Suprapubic skin (tissue), 4 donors: ENCODE measurements at regions not wholly inside any gene's neighbourhood (a gene's known extent, or its start where the extent isn't known, plus 50 kb on each side); places are given as distances from the start of the nearest gene placed in this dataset.

Experiments
- DNase-seq, 2 donors: peaks; one replicate each; pipeline ENCODE4 v3.0.0-alpha.2; 2019; ENCODE audit warnings: low spot score in 2 of 2
- H3K27ac ChIP-seq: fragments of 200-600 bp; sonication (generic); one replicate; pipeline ENCODE4 v1.5.1; 2019
- H3K27me3 ChIP-seq: fragments of 200-600 bp; sonication (generic); one replicate; pipeline ENCODE4 v1.5.1; 2019
- H3K36me3 ChIP-seq: fragments of 200-600 bp; sonication (generic); one replicate; pipeline ENCODE4 v1.5.1; 2019
- H3K4me1 ChIP-seq: fragments of 200-600 bp; sonication (generic); one replicate; pipeline ENCODE4 v1.5.1; 2019
- H3K4me3 ChIP-seq: fragments of 200-600 bp; sonication (generic); one replicate; pipeline ENCODE4 v1.5.1; 2019; ENCODE audit warnings: mild to moderate bottlenecking
- H3K9me3 ChIP-seq: fragments of 200-600 bp; sonication (generic); one replicate; pipeline ENCODE4 v1.5.1; 2019
- CTCF ChIP-seq, 2 donors: fragments of 200-600 bp in 1 of 2; fragments of 450-650 bp in 1 of 2; sonication (generic) in 1 of 2; IDR thresholded peaks; one replicate each; pipeline ENCODE4 v1.5.1; 2016 to 2019; ENCODE audit warnings: antibody characterized with exemption in 2 of 2, mild to moderate bottlenecking in 1 of 2, moderate library complexity in 1 of 2
- EP300 ChIP-seq: sonication (generic); formaldehyde crosslinking; IDR thresholded peaks from one replicate; pipeline ENCODE4 v1.6.1; 2017; ENCODE audit warnings: antibody characterized with exemption
- POLR2A ChIP-seq, 2 donors: fragments of 450-650 bp; IDR thresholded peaks; one replicate each; pipeline ENCODE4 v1.6.1; 2017; ENCODE audit warnings: antibody characterized with exemption in 2 of 2, mild to moderate bottlenecking in 2 of 2, moderate library complexity in 2 of 2
- POLR2AphosphoS5 ChIP-seq, 3 donors: sonication (generic); formaldehyde crosslinking; IDR thresholded peaks; one replicate each; pipeline ENCODE4 v1.6.1; 2017; ENCODE audit warnings: antibody characterized with exemption in 3 of 3
- WGBS: methylation state at CpG from one replicate; pipeline ENCODE4 v1.1.5; 2018; 5-methylcytosine and 5-hydroxymethylcytosine counted together

GRCh38 chr7:54338319-54338718, 203.9 kb upstream of the VSTM2A start:
- no peaks in the 10 kb centered on the region for H3K4me1 ChIP-seq

GRCh38 chr7:54339073-54339472, 203.1 kb upstream of the VSTM2A start:
- Histone ChIP-seq H3K36me3 (no peaks in the 10 kb centered on the region), H3K27ac (no peak overlapping the region), H3K9me3 (no peaks in the 10 kb centered on the region), H3K27me3 (no peaks in the 10 kb centered on the region), H3K4me3 (no peak overlapping the region), H3K4me1 (no peaks in the 10 kb centered on the region)
- DNase-seq: no peak
- WGBS: 60% methylated on average over 4 of the region's 4 CpGs
- TF ChIP-seq EP300: no peak
- no peak for TF ChIP-seq CTCF (IDR thresholded peaks at IDR 0.05)
- no peak for TF ChIP-seq POLR2A (IDR thresholded peaks at IDR 0.05)
- TF ChIP-seq POLR2AphosphoS5 (IDR thresholded peaks at IDR 0.05): no peak

More at GRCh38 chr7:54338319-54338718, 203.9 kb upstream of the VSTM2A start:
- H3K27ac ChIP-seq: no peak overlapping the region
- TF ChIP-seq CTCF (IDR thresholded peaks at IDR 0.05) (no peak), POLR2AphosphoS5 (IDR thresholded peaks at IDR 0.05) (no peak), POLR2A (IDR thresholded peaks at IDR 0.05) (no peak), EP300 (no peak)
- H3K36me3 ChIP-seq: no peaks in the 10 kb centered on the region
- H3K4me3 ChIP-seq: no peak overlapping the region
- no peaks in the 10 kb centered on the region for H3K27me3 ChIP-seq
- WGBS: 61% methylated on average over 3 of the region's 3 CpGs
- H3K9me3 ChIP-seq: no peaks in the 10 kb centered on the region
- DNase-seq: no peak

GRCh38 chr7:54342458-54342857, 199.7 kb upstream of the VSTM2A start:
- Histone ChIP-seq H3K9me3 (no peaks in the 10 kb centered on the region), H3K4me3 (no peak overlapping the region), H3K27me3 (no peaks in the 10 kb centered on the region), H3K36me3 (no peaks in the 10 kb centered on the region), H3K27ac (no peak overlapping the region), H3K4me1 (no peaks in the 10 kb centered on the region)
- DNase-seq: no peak
- TF ChIP-seq POLR2A (IDR thresholded peaks at IDR 0.05): no peak
- no peak for TF ChIP-seq POLR2AphosphoS5 (IDR thresholded peaks at IDR 0.05)
- no peak for TF ChIP-seq CTCF (IDR thresholded peaks at IDR 0.05)
- no peak for TF ChIP-seq EP300

- TF ChIP-seq CTCF (IDR thresholded peaks at IDR 0.05) (no peak), EP300 (no peak), POLR2AphosphoS5 (IDR thresholded peaks at IDR 0.05) (no peak), POLR2A (IDR thresholded peaks at IDR 0.05) (no peak)
- Histone ChIP-seq H3K36me3 (no peaks in the 10 kb centered on the region), H3K27ac (no peak overlapping the region), H3K27me3 (no peaks in the 10 kb centered on the region), H3K4me3 (no peak overlapping the region), H3K4me1 (no peaks in the 10 kb centered on the region), H3K9me3 (no peaks in the 10 kb centered on the region)
- WGBS: 90% methylated on average over 9 of the region's 9 CpGs
- no peak for DNase-seq
Observed at GRCh38 chr7:54343511-54343910, 198.7 kb upstream of the VSTM2A start.

- H3K9me3 ChIP-seq: no peaks in the 10 kb centered on the region
- no peak for TF ChIP-seq POLR2AphosphoS5 (IDR thresholded peaks at IDR 0.05)
- no peak for TF ChIP-seq POLR2A (IDR thresholded peaks at IDR 0.05)
- TF ChIP-seq EP300: no peak
- no peak for TF ChIP-seq CTCF (IDR thresholded peaks at IDR 0.05)
- no peak for DNase-seq
- H3K4me1 ChIP-seq: no peaks in the 10 kb centered on the region
- no peaks in the 10 kb centered on the region for H3K27me3 ChIP-seq
- H3K27ac ChIP-seq: no peak overlapping the region
- H3K4me3 ChIP-seq: no peak overlapping the region
- no peaks in the 10 kb centered on the region for H3K36me3 ChIP-seq
- WGBS: 78% methylated on average over 1 of the region's 1 CpG
Observed at GRCh38 chr7:54345746-54346145, 196.4 kb upstream of the VSTM2A start.
